Endothelial cell (in vitro differentiated cells): ENCODE measurements at regions not wholly inside any gene's neighbourhood (a gene's known extent, or its start where the extent isn't known, plus 50 kb on each side); places are given as distances from the start of the nearest gene placed in this dataset.
A peak's percentile ranks its signal among the peaks of the same experiment; 100 is the strongest.
"Not testable (repeated sequence)": the region's sequence is repeated elsewhere in the genome, so short reads cannot be mapped to it uniquely, and the experiment has no call there.

ENCODE experiments used
- DNase-seq: peaks from one replicate; pipeline ENCODE4 v3.0.0; 2021; ENCODE audit warnings: low spot score
- H3K27ac Mint-ChIP-seq: one replicate; pipeline ENCODE4 v1.8.0; 2021; ENCODE audit warnings: mixed read lengths, inconsistent platforms; ENCODE audit not compliant: unreplicated experiment
- H3K27me3 Mint-ChIP-seq: one replicate; pipeline ENCODE4 v1.8.0; 2021; ENCODE audit warnings: mild to moderate bottlenecking, moderate library complexity, mixed read lengths, inconsistent platforms; ENCODE audit not compliant: unreplicated experiment
- H3K36me3 Mint-ChIP-seq: one replicate; pipeline ENCODE4 v1.8.0; 2021; ENCODE audit warnings: mild to moderate bottlenecking, low read depth, mixed read lengths, inconsistent platforms; ENCODE audit not compliant: unreplicated experiment
- H3K4me1 Mint-ChIP-seq: one replicate; pipeline ENCODE4 v1.8.0; 2021; ENCODE audit warnings: mild to moderate bottlenecking, mixed read lengths, inconsistent platforms; ENCODE audit not compliant: unreplicated experiment
- H3K4me3 Mint-ChIP-seq: one replicate; pipeline ENCODE4 v1.8.0; 2021; ENCODE audit warnings: mild to moderate bottlenecking, mixed read lengths, inconsistent platforms; ENCODE audit not compliant: unreplicated experiment
- H3K9me3 Mint-ChIP-seq: one replicate; pipeline ENCODE4 v1.8.0; 2021; ENCODE audit warnings: mixed read lengths, inconsistent platforms; ENCODE audit not compliant: unreplicated experiment
- TF ChIP-seq, protein P1 (sequence below): fragments of 200-600 bp; sonication (generic); IDR thresholded peaks from one replicate; pipeline ENCODE4 v1.5.0; 2021; ENCODE audit warnings: antibody characterized with exemption; ENCODE audit not compliant: unreplicated experiment

DNA sequence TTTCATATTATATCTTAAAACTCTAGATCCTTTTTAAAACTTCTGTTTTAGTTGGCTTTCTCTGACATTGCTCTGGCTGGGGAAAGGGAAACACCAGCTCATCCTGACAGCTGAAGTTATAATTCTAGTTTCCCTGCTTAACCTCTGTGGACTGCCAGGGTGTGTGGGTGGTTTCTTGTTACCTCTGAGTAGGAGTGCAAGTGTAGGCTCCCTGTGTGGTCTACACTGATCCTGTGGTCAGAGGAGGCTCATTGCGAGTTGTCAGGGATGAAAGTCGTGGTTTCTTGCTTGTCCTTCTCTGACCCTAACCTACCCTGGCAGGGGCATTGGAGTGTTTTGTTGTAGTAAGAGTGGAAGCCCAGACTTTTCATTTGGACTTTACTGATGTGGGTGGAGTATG is 221.0 kb downstream of the UTP18 start:
- H3K36me3 Mint-ChIP-seq, result no peaks in the 10 kb centered on the region

DNA sequence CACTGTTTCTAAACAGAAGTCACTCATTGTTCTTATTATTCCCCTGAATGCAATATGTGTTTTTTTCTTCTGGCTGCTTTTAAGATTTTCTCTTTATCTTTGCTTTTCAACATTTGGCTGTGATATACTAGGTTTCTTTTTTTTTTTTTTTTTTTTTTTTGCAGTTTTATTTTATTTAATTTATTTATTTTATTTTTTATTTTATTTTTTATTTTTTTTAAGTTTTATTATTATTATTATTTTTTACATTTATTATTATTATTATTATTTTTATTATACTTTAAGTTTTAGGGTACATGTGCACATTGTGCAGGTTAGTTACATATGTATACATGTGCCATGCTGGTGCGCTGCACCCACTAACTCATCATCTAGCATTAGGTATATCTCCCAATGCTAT is 221.9 kb downstream of the UTP18 start:
- DNase-seq, H3K27me3 Mint-ChIP-seq, H3K9me3 Mint-ChIP-seq, H3K36me3 Mint-ChIP-seq, H3K4me1 Mint-ChIP-seq, H3K4me3 Mint-ChIP-seq, H3K27ac Mint-ChIP-seq: not testable (repeated sequence)

More for the DNA sequence above, 221.0 kb downstream of the UTP18 start:
- no peak overlapping the region for H3K27ac Mint-ChIP-seq
- H3K4me3 Mint-ChIP-seq, result no peak overlapping the region
- H3K4me1 Mint-ChIP-seq, result no peaks in the 10 kb centered on the region
- TF ChIP-seq, protein P1, sequence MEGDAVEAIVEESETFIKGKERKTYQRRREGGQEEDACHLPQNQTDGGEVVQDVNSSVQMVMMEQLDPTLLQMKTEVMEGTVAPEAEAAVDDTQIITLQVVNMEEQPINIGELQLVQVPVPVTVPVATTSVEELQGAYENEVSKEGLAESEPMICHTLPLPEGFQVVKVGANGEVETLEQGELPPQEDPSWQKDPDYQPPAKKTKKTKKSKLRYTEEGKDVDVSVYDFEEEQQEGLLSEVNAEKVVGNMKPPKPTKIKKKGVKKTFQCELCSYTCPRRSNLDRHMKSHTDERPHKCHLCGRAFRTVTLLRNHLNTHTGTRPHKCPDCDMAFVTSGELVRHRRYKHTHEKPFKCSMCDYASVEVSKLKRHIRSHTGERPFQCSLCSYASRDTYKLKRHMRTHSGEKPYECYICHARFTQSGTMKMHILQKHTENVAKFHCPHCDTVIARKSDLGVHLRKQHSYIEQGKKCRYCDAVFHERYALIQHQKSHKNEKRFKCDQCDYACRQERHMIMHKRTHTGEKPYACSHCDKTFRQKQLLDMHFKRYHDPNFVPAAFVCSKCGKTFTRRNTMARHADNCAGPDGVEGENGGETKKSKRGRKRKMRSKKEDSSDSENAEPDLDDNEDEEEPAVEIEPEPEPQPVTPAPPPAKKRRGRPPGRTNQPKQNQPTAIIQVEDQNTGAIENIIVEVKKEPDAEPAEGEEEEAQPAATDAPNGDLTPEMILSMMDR, result no peak
- DNase-seq, result no peak
- H3K27me3 Mint-ChIP-seq, result peaks cover 3% of the 10 kb centered on the region
- H3K9me3 Mint-ChIP-seq, result no peaks in the 10 kb centered on the region

DNA sequence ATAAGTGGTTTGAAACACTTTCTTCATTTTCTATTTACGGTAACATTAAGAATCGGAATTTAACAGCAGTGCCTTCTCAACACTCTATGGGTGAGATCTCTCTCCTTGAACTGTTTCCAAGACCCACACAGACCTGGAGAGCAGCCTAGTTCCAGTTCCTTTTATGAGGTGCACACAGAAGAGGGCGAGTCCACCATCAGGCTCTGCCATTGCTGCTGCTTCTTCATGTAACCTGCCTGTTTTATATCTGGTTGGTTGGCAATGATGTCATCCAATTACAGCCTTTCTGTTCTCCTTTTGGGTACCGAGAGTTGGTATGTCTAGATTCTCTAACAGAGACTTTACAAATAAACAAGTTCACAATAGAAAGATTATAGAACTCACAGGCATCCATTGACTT is 225.7 kb downstream of the UTP18 start:
- Mint-ChIP-seq H3K27me3 (no peaks in the 10 kb centered on the region), H3K4me1 (no peaks in the 10 kb centered on the region), H3K36me3 (no peaks in the 10 kb centered on the region), H3K9me3 (no peaks in the 10 kb centered on the region), H3K27ac (no peak overlapping the region), H3K4me3 (no peak overlapping the region)
- DNase-seq, result no peak
- TF ChIP-seq, protein P1, result no peak

DNA sequence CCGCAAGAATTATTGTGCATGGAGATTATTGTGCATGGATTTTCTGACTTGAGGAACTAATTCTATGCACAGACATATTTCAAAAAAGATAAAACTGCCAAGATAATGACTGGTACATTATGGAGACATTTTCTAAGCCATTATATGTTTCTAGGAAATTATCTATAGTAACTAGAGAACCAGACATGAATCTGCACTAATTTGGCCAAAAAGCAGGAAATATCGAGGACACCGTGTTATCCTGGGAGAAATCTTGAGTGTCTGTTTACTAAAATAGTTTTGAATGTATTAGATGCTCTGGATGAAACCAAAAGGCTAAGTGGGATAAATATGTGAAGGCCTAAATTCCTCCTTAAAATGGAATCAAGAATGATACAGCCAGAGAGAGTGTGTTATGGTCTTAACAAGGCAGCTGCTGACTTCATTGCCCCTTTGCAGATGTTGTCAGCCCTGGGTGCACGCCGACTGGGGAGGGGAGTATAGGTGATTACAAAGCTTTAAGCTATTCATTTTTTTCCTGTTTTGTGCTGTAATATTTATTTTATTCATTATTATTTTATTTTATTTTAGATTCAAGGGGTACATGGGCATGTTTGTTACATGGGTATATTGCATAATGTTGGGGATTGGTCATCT is 226.7 kb downstream of the UTP18 start:
- no peak overlapping the region for H3K4me3 Mint-ChIP-seq
- no peaks in the 10 kb centered on the region for H3K36me3 Mint-ChIP-seq
- H3K27me3 Mint-ChIP-seq, result no peaks in the 10 kb centered on the region

DNA sequence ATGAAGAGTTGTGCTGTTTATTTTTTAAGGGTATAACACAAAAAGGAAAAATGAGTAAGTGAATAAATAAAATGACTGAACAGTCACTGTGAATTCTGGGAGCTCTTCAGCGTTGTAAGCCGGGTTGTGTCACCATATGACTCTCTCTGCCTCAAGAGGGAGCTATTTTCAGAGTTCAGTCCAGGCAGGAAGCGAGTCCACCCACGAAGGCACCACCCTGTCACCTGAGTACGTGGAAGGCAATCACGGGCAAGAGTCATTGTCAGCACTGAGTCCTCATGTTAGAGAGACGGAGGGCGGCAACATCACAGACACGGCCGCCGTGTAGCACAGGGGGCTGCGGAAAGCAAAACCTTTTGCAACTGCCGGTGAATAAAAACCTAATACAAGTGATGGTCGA is 227.6 kb downstream of the UTP18 start:
- peak; percentile 5 for DNase-seq
- H3K9me3 Mint-ChIP-seq, result no peaks in the 10 kb centered on the region
- H3K27ac Mint-ChIP-seq, result no peak overlapping the region
- TF ChIP-seq, protein P1, result no peak
- no peaks in the 10 kb centered on the region for H3K4me1 Mint-ChIP-seq
- H3K36me3 Mint-ChIP-seq, result no peaks in the 10 kb centered on the region
- H3K4me3 Mint-ChIP-seq, result no peak overlapping the region
- H3K27me3 Mint-ChIP-seq, result no peaks in the 10 kb centered on the region

More for the DNA sequence above, 226.7 kb downstream of the UTP18 start:
- TF ChIP-seq, protein P1, result no peak
- no peaks in the 10 kb centered on the region for H3K4me1 Mint-ChIP-seq
- no peak for DNase-seq
- no peaks in the 10 kb centered on the region for H3K9me3 Mint-ChIP-seq
- no peak overlapping the region for H3K27ac Mint-ChIP-seq
